ENCODE measurements at regions not wholly inside any gene's neighbourhood (a gene's known extent, or its start where the extent isn't known, plus 50 kb on each side); places are given as distances from the start of the nearest gene placed in this dataset.

DNA sequence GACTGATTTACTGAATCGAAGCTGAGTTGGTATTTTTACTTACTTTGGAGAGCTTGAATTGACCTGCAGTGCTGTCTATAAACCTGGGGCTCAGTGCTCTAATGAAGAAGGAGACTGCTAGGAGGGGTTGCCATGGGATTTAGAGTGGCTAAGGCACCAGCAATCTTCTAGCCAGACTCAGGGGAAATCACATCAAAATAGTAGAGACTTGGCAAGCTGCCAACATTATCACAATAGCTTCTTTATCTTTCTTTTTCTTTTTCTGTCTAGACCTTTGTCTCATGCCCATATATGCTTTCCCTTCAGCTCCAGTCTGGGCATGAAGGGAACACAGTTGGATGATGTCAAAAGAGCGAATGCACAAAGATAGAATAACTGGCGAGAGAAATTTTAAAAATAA is 301.1 kb upstream of the DPYD start:
- TF ChIP-seq, protein P1, sequence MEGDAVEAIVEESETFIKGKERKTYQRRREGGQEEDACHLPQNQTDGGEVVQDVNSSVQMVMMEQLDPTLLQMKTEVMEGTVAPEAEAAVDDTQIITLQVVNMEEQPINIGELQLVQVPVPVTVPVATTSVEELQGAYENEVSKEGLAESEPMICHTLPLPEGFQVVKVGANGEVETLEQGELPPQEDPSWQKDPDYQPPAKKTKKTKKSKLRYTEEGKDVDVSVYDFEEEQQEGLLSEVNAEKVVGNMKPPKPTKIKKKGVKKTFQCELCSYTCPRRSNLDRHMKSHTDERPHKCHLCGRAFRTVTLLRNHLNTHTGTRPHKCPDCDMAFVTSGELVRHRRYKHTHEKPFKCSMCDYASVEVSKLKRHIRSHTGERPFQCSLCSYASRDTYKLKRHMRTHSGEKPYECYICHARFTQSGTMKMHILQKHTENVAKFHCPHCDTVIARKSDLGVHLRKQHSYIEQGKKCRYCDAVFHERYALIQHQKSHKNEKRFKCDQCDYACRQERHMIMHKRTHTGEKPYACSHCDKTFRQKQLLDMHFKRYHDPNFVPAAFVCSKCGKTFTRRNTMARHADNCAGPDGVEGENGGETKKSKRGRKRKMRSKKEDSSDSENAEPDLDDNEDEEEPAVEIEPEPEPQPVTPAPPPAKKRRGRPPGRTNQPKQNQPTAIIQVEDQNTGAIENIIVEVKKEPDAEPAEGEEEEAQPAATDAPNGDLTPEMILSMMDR (IDR thresholded peaks at IDR 0.05): no peak
- TF ChIP-seq EZH2phosphoT487 (IDR thresholded peaks at IDR 0.05) (no peak), EZH2 (IDR thresholded peaks at IDR 0.05) (no peak)

All from neural progenitor cell (in vitro differentiated cells).